ENCODE measurements at regions not wholly inside any gene's neighbourhood (a gene's known extent, or its start where the extent isn't known, plus 50 kb on each side); places are given as distances from the start of the nearest gene placed in this dataset.

- Histone ChIP-seq H3K9me3 (ENCODE audit: severe bottlenecking) (no peaks in the 10 kb centered on the region), H3K4me3 (ENCODE audit: severe bottlenecking) (no peak overlapping the region), H3K27ac (ENCODE audit: poor library complexity, severe bottlenecking) (no peak overlapping the region), H3K36me3 (ENCODE audit: low read depth) (no peaks in the 10 kb centered on the region), H3K27me3 (ENCODE audit: insufficient read depth, poor library complexity, severe bottlenecking) (peaks cover 5% of the 10 kb centered on the region), H3K4me1 (ENCODE audit: insufficient read depth, poor library complexity, severe bottlenecking) (no peaks in the 10 kb centered on the region)
- no peak for TF ChIP-seq CTCF (IDR thresholded peaks at IDR 0.05; ENCODE audit: poor library complexity, severe bottlenecking)
- no peak for DNase-seq (ENCODE audit: low spot score)
- ATAC-seq (ENCODE audit: low read depth) = no peak
Observed at GRCh38 chr7:156464339-156464738, 176.2 kb upstream of the RNF32 start.

GRCh38 chr7:156463280-156463679, 177.3 kb upstream of the RNF32 start:
- H3K9me3 ChIP-seq (ENCODE audit: severe bottlenecking) = no peaks in the 10 kb centered on the region
- no peak for TF ChIP-seq CTCF (IDR thresholded peaks at IDR 0.05; ENCODE audit: poor library complexity, severe bottlenecking)
- no peak overlapping the region for H3K4me3 ChIP-seq (ENCODE audit: severe bottlenecking)
- H3K27ac ChIP-seq (ENCODE audit: poor library complexity, severe bottlenecking) = no peak overlapping the region
- peaks cover 5% of the 10 kb centered on the region for H3K27me3 ChIP-seq (ENCODE audit: insufficient read depth, poor library complexity, severe bottlenecking)
- H3K4me1 ChIP-seq (ENCODE audit: insufficient read depth, poor library complexity, severe bottlenecking) = no peaks in the 10 kb centered on the region
- ATAC-seq (ENCODE audit: low read depth) (no peak), DNase-seq (ENCODE audit: low spot score) (no peak)
- H3K36me3 ChIP-seq (ENCODE audit: low read depth) = no peaks in the 10 kb centered on the region

GRCh38 chr7:156461881-156462665, 178.5 kb upstream of the RNF32 start:
- Histone ChIP-seq H3K4me3 (ENCODE audit: severe bottlenecking) (no peak overlapping the region), H3K27ac (ENCODE audit: poor library complexity, severe bottlenecking) (no peak overlapping the region), H3K9me3 (ENCODE audit: severe bottlenecking) (no peaks in the 10 kb centered on the region), H3K4me1 (ENCODE audit: insufficient read depth, poor library complexity, severe bottlenecking) (no peaks in the 10 kb centered on the region), H3K27me3 (ENCODE audit: insufficient read depth, poor library complexity, severe bottlenecking) (peaks cover 5% of the 10 kb centered on the region), H3K36me3 (ENCODE audit: low read depth) (no peaks in the 10 kb centered on the region)
- TF ChIP-seq CTCF (IDR thresholded peaks at IDR 0.05; ENCODE audit: poor library complexity, severe bottlenecking) = no peak
- DNase-seq (ENCODE audit: low spot score) (no peak), ATAC-seq (ENCODE audit: low read depth) (no peak)

DNA sequence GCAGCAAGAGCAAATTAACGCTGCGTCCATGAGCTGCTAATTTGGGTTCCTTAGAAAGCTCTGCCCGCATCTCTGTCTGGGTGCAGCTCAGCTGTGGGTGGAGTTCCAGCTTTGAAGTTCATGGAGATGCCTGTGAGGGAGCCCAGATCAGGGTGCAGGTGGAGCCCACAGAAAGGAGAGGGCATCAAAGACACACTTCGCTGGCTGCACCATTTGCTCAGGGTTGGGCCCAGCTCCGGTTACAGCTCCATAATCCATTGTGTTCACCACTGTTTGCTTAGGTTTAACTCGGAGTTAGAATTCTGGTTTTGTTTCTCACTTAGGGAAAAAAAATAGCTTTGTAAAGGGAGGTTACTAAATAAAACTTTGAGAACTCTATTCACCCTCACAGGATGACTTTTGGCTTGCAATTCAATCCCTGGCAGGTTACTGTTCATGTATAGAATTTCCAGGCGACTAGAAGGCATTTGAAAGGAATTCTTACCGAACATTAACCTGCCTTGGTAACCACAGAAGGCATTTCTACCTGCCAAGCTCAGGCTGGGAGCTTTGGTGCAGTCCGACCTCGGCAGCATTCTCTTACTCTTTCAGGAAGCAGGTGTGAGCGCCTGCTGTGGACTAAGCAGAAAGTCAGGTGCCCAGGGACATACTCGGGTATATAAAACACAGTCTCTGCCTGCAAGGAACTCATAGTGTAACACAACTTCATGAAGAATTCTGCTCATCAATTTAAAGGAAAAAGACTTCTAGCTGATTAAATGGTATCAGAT, 179.5 kb upstream of the RNF32 start:
- Histone ChIP-seq H3K27ac (ENCODE audit: poor library complexity, severe bottlenecking) (no peak overlapping the region), H3K4me3 (ENCODE audit: severe bottlenecking) (no peak overlapping the region), H3K4me1 (ENCODE audit: insufficient read depth, poor library complexity, severe bottlenecking) (no peaks in the 10 kb centered on the region), H3K27me3 (ENCODE audit: insufficient read depth, poor library complexity, severe bottlenecking) (peaks cover 5% of the 10 kb centered on the region), H3K36me3 (ENCODE audit: low read depth) (no peaks in the 10 kb centered on the region), H3K9me3 (ENCODE audit: severe bottlenecking) (no peaks in the 10 kb centered on the region)
- DNase-seq (ENCODE audit: low spot score) (no peak), ATAC-seq (ENCODE audit: low read depth) (no peak)
- no peak for TF ChIP-seq CTCF (IDR thresholded peaks at IDR 0.05; ENCODE audit: poor library complexity, severe bottlenecking)

All from RWPE2 (cell line).